ENCODE measurements at regions not wholly inside any gene's neighbourhood (a gene's known extent, or its start where the extent isn't known, plus 50 kb on each side); places are given as distances from the start of the nearest gene placed in this dataset.

GRCh38 chr3:186432189-186432588 lies 70.2 kb upstream of the DGKG start:
- TF ChIP-seq, protein P1, sequence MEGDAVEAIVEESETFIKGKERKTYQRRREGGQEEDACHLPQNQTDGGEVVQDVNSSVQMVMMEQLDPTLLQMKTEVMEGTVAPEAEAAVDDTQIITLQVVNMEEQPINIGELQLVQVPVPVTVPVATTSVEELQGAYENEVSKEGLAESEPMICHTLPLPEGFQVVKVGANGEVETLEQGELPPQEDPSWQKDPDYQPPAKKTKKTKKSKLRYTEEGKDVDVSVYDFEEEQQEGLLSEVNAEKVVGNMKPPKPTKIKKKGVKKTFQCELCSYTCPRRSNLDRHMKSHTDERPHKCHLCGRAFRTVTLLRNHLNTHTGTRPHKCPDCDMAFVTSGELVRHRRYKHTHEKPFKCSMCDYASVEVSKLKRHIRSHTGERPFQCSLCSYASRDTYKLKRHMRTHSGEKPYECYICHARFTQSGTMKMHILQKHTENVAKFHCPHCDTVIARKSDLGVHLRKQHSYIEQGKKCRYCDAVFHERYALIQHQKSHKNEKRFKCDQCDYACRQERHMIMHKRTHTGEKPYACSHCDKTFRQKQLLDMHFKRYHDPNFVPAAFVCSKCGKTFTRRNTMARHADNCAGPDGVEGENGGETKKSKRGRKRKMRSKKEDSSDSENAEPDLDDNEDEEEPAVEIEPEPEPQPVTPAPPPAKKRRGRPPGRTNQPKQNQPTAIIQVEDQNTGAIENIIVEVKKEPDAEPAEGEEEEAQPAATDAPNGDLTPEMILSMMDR (conservative IDR thresholded peaks at IDR 0.05 in 1 of 2, IDR thresholded peaks at IDR 0.05 in 1 of 2; ENCODE audit: low read depth in 1 of 2, low read length in 2 of 2), result no peak
- no peak for TF ChIP-seq EZH2 (IDR thresholded peaks at IDR 0.05; ENCODE audit: low read length, missing control alignments)
